ENCODE measurements at regions not wholly inside any gene's neighbourhood (a gene's known extent, or its start where the extent isn't known, plus 50 kb on each side); places are given as distances from the start of the nearest gene placed in this dataset.

GRCh38 chr15:36008719-36009118, 462.8 kb upstream of the DPH6 start:
- H3K4me2 ChIP-seq (ENCODE audit: low read length): no peak overlapping the region
- H3K9me3 ChIP-seq (ENCODE audit: control insufficient read depth, insufficient read depth, low read length): peaks cover 5% of the 10 kb centered on the region
- no peaks in the 10 kb centered on the region for H3K27me3 ChIP-seq (ENCODE audit: control insufficient read depth, low read length)
- no peaks in the 10 kb centered on the region for H3K4me1 ChIP-seq (ENCODE audit: control insufficient read depth, low read length)
- H3K4me3 ChIP-seq (ENCODE audit: low read length): no peak overlapping the region
- no peaks in the 10 kb centered on the region for H3F3A ChIP-seq (ENCODE audit: control insufficient read depth, insufficient read depth)
- no peaks in the 10 kb centered on the region for H3K9me2 ChIP-seq (replicated peaks; ENCODE audit: control insufficient read depth, low read length)
- no peaks in the 10 kb centered on the region for H4K20me1 ChIP-seq (ENCODE audit: control insufficient read depth, insufficient read depth, low read depth, low read length)
- no peaks in the 10 kb centered on the region for H3K36me3 ChIP-seq (ENCODE audit: control insufficient read depth, low read length)
- TF ChIP-seq EZH2phosphoT487 (IDR thresholded peaks at IDR 0.05; ENCODE audit: borderline replicate concordance, low read length) (no peak), CTCF (IDR thresholded peaks at IDR 0.05; ENCODE audit: low read depth, low read length, poor library complexity, severe bottlenecking) (no peak)
- H3K27ac ChIP-seq (ENCODE audit: low read depth, low read length): no peak overlapping the region
- H3K79me2 ChIP-seq (ENCODE audit: control insufficient read depth, low read length): no peaks in the 10 kb centered on the region

- H3K9me3 ChIP-seq (ENCODE audit: control insufficient read depth, insufficient read depth, low read length): no peaks in the 10 kb centered on the region
- H4K20me1 ChIP-seq (ENCODE audit: control insufficient read depth, insufficient read depth, low read depth, low read length): no peaks in the 10 kb centered on the region
- H3K4me3 ChIP-seq (ENCODE audit: low read length): no peak overlapping the region
- no peak overlapping the region for H3K27ac ChIP-seq (ENCODE audit: low read depth, low read length)
- H3K36me3 ChIP-seq (ENCODE audit: control insufficient read depth, low read length): no peaks in the 10 kb centered on the region
- no peaks in the 10 kb centered on the region for H3K79me2 ChIP-seq (ENCODE audit: control insufficient read depth, low read length)
- H3K4me1 ChIP-seq (ENCODE audit: control insufficient read depth, low read length): no peaks in the 10 kb centered on the region
- no peaks in the 10 kb centered on the region for H3F3A ChIP-seq (ENCODE audit: control insufficient read depth, insufficient read depth)
- no peak overlapping the region for H3K4me2 ChIP-seq (ENCODE audit: low read length)
- TF ChIP-seq EZH2phosphoT487 (IDR thresholded peaks at IDR 0.05; ENCODE audit: borderline replicate concordance, low read length): no peak
- no peak for TF ChIP-seq CTCF (IDR thresholded peaks at IDR 0.05; ENCODE audit: low read depth, low read length, poor library complexity, severe bottlenecking)
- H3K9me2 ChIP-seq (replicated peaks; ENCODE audit: control insufficient read depth, low read length): no peaks in the 10 kb centered on the region
- no peaks in the 10 kb centered on the region; the same call in 1 of the 2 replicates for H3K27me3 ChIP-seq (ENCODE audit: control insufficient read depth, low read length)
These were observed 478.2 kb upstream of the DPH6 start for GRCh38 chr15:36024031-36024688.

- Histone ChIP-seq H3K27ac (ENCODE audit: low read depth, low read length) (no peak overlapping the region), H3K4me3 (ENCODE audit: low read length) (no peak overlapping the region), H3K4me1 (ENCODE audit: control insufficient read depth, low read length) (no peaks in the 10 kb centered on the region), H3K27me3 (ENCODE audit: control insufficient read depth, low read length) (no peaks in the 10 kb centered on the region; the same call in 1 of the 2 replicates), H3K79me2 (ENCODE audit: control insufficient read depth, low read length) (no peaks in the 10 kb centered on the region), H3F3A (ENCODE audit: control insufficient read depth, insufficient read depth) (no peaks in the 10 kb centered on the region), H3K9me2 (replicated peaks; ENCODE audit: control insufficient read depth, low read length) (no peaks in the 10 kb centered on the region), H3K4me2 (ENCODE audit: low read length) (no peak overlapping the region), H4K20me1 (ENCODE audit: control insufficient read depth, insufficient read depth, low read depth, low read length) (no peaks in the 10 kb centered on the region), H3K9me3 (ENCODE audit: control insufficient read depth, insufficient read depth, low read length) (no peaks in the 10 kb centered on the region), H3K36me3 (ENCODE audit: control insufficient read depth, low read length) (no peaks in the 10 kb centered on the region)
- TF ChIP-seq EZH2phosphoT487 (IDR thresholded peaks at IDR 0.05; ENCODE audit: borderline replicate concordance, low read length): no peak
- TF ChIP-seq CTCF (IDR thresholded peaks at IDR 0.05; ENCODE audit: low read depth, low read length, poor library complexity, severe bottlenecking): no peak
These were observed 480.8 kb upstream of the DPH6 start for GRCh38 chr15:36026627-36027283.
